OCI-LY7 (cell line): ENCODE measurements at regions not wholly inside any gene's neighbourhood (a gene's known extent, or its start where the extent isn't known, plus 50 kb on each side); places are given as distances from the start of the nearest gene placed in this dataset.

Source experiments
- BruUV-seq: library from RNA; stranded (reverse); fragments of 400-500 nt; replicated peaks from 2 replicates; lab custom pipeline; 2021; lab: Mats Ljungman, UMichigan
- CTCF ChIA-PET: fragments of 300-600 bp; sonication (Branson Sonifier 250); formaldehyde crosslinking; loops from one replicate; lab custom pipeline; 2022; ENCODE audit warnings: antibody characterized with exemption; ENCODE audit not compliant: unreplicated experiment; lab: Charles Lee
- POLR2A ChIA-PET: fragments of 300-600 bp; sonication (Branson Sonifier 250); formaldehyde crosslinking; loops from one replicate; lab custom pipeline; 2022; ENCODE audit warnings: antibody characterized with exemption; lab: Charles Lee
- DNase-seq: peaks from one replicate; pipeline ENCODE4 v3.0.0-alpha.2; 2015; ENCODE audit warnings: low spot score
- H2AFZ ChIP-seq: fragments of 200-600 bp; sonication (generic), shearing (Covaris generic); 2 replicates; pipeline ENCODE4 v1.6.1; 2014; ENCODE audit warnings: mild to moderate bottlenecking, antibody characterized with exemption, low read length, moderate library complexity
- H3K27ac ChIP-seq: fragments of 200-600 bp; sonication (generic); 2 replicates; pipeline ENCODE4 v1.5.1; 2014; ENCODE audit warnings: mixed run types, low read depth, mild to moderate bottlenecking, moderate library complexity, low read length, inconsistent platforms; ENCODE audit not compliant: poor library complexity, severe bottlenecking
- H3K36me3 ChIP-seq: fragments of 200-600 bp; sonication (generic); 2 replicates; pipeline ENCODE4 v1.6.1; 2014; ENCODE audit warnings: mild to moderate bottlenecking, antibody characterized with exemption, low read length, moderate library complexity, mixed read lengths; ENCODE audit not compliant: insufficient read depth
- H3K4me1 ChIP-seq: fragments of 200-600 bp; sonication (generic); 2 replicates; pipeline ENCODE4 v1.5.1; 2014; ENCODE audit warnings: mild to moderate bottlenecking, low read length; ENCODE audit not compliant: insufficient read depth, poor library complexity, severe bottlenecking
- H3K4me2 ChIP-seq: fragments of 200-600 bp; sonication (generic); 2 replicates; pipeline ENCODE4 v1.6.1; 2014; ENCODE audit warnings: mild to moderate bottlenecking, low read length
- H3K4me3 ChIP-seq: fragments of 200-600 bp; sonication (generic); 2 replicates; pipeline ENCODE4 v1.5.1; 2014; ENCODE audit warnings: mild to moderate bottlenecking, low read depth, low read length; ENCODE audit not compliant: poor library complexity, severe bottlenecking
- H3K79me2 ChIP-seq: fragments of 200-600 bp; sonication (generic); 2 replicates; pipeline ENCODE4 v1.6.1; 2016; ENCODE audit warnings: low read depth, mild to moderate bottlenecking, low read length, moderate library complexity, mixed read lengths; ENCODE audit not compliant: insufficient read depth
- H3K9me2 ChIP-seq: fragments of 200-600 bp; sonication (generic); 2 replicates; pipeline ENCODE4 v1.6.1; 2016; ENCODE audit warnings: mild to moderate bottlenecking, low read length, mixed read lengths; ENCODE audit not compliant: insufficient read depth
- H3K9me3 ChIP-seq: fragments of 200-600 bp; sonication (generic); 2 replicates; pipeline ENCODE4 v1.6.1; 2014; ENCODE audit warnings: mild to moderate bottlenecking, mixed run types, low read length, mixed read lengths
- H4K20me1 ChIP-seq: fragments of 200-600 bp; sonication (generic); 2 replicates; pipeline ENCODE4 v1.6.1; 2014; ENCODE audit warnings: mild to moderate bottlenecking, antibody characterized with exemption, low read length, moderate library complexity, mixed read lengths; ENCODE audit not compliant: insufficient read depth
- EZH2phosphoT487 ChIP-seq: fragments of 200-600 bp; sonication (generic); IDR thresholded peaks from 2 replicates; pipeline ENCODE4 v1.6.1; 2018; ENCODE audit warnings: low read depth, borderline replicate concordance, mild to moderate bottlenecking, mixed run types, antibody characterized with exemption, low read length, moderate library complexity, mixed read lengths
- intact Hi-C: fragments of 100-400 bp; cut with micrococcal nuclease; formaldehyde crosslinking; loops from one replicate; pipeline ENCODE4 v1.10.0; 2022; ENCODE audit not compliant: unreplicated experiment
- TF ChIP-seq, protein P1 (sequence below): fragments of 200-600 bp; sonication (generic); conservative IDR thresholded peaks from 2 replicates; pipeline ENCODE4 v1.5.1; 2014; ENCODE audit warnings: mild to moderate bottlenecking, antibody characterized with exemption, low read length, moderate library complexity, mixed read lengths

DNA sequence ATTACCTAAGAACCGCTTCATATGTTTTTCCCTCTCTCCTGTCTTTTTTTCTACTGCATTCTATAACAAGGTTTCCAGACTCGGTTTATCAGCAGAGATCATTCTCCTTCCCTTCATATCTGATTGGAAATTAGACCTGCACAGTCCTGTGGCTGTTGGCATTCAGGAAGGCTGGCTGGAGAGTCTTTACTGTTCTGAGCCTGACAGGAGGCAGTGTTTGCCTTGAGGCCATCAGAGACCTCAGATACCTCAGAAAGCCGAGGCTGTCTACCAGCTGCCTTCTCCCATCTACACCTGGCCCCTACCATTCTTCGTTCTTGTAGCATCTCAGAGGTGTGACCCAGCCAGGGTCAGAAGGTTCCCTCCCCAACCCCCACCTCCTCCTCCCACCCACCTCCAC is 182.0 kb downstream of the CAND1 start:
- Histone ChIP-seq H3K4me2 (no peak overlapping the region), H3K4me3 (no peak overlapping the region), H3K9me2 (no peaks in the 10 kb centered on the region), H3K79me2 (no peaks in the 10 kb centered on the region), H2AFZ (no peak overlapping the region), H3K9me3 (peaks cover 5% of the 10 kb centered on the region; the same call in 1 of the 2 replicates), H3K4me1 (peaks cover 24% of the 10 kb centered on the region), H3K36me3 (no peaks in the 10 kb centered on the region), H3K27ac (no peak overlapping the region), H4K20me1 (no peaks in the 10 kb centered on the region)
- no peak for DNase-seq
- intact Hi-C loops, result loop anchor here (5.0 kb wide), 2 partner anchors 196 to 306 kb away; partner anchors contain the start of gene DYRK2
- ChIA-PET POLR2A (interaction anchor here (0.6 kb wide), 1 partner anchor 178 kb away, joined by 3 read pairs; no protein-coding TSS in a partner anchor), CTCF (interaction anchor here (0.5 kb wide), 1 partner anchor 349 kb away, joined by 6 read pairs; no protein-coding TSS in a partner anchor)
- no peak for TF ChIP-seq EZH2phosphoT487
- TF ChIP-seq, protein P1, sequence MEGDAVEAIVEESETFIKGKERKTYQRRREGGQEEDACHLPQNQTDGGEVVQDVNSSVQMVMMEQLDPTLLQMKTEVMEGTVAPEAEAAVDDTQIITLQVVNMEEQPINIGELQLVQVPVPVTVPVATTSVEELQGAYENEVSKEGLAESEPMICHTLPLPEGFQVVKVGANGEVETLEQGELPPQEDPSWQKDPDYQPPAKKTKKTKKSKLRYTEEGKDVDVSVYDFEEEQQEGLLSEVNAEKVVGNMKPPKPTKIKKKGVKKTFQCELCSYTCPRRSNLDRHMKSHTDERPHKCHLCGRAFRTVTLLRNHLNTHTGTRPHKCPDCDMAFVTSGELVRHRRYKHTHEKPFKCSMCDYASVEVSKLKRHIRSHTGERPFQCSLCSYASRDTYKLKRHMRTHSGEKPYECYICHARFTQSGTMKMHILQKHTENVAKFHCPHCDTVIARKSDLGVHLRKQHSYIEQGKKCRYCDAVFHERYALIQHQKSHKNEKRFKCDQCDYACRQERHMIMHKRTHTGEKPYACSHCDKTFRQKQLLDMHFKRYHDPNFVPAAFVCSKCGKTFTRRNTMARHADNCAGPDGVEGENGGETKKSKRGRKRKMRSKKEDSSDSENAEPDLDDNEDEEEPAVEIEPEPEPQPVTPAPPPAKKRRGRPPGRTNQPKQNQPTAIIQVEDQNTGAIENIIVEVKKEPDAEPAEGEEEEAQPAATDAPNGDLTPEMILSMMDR, result no peak
- no TSS peak for BruUV-seq

DNA sequence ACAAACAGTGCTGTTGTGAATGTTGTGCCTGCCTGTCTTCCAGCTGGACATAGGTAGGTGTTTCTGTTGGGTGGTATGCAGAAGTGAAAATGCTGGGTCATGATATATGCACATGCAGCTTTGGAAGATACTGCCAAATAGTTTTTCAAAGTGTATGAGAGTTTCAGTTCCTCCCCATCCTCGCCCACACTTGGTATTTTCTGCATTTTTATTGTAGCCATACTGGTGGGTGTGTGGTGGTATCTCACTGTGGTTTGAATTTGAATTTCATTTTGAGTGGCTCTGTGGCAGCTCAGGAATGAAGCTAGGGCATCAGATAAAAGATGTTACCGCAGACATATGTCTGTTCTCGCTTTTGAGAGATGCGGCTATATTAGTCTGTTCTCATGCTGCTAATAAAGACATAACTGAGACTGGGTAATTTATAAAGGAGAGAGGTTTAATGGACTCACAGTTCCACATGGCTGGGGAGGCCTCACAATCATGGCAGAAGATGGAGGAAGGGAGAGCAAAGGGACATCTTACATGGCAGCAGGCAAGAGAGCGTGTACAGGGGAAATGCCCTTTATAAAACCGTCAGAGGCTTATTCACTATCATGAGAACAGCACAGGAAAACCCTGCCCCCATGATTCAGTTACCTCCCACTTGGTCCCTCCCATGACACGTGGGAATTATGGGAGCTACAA is 183.1 kb downstream of the CAND1 start:
- H3K36me3 ChIP-seq, result no peaks in the 10 kb centered on the region
- peak overlapping the region; percentile 14 for H3K27ac ChIP-seq
- H3K4me1 ChIP-seq, result peaks cover 24% of the 10 kb centered on the region
- H4K20me1 ChIP-seq, result no peaks in the 10 kb centered on the region
- no peaks in the 10 kb centered on the region for H3K79me2 ChIP-seq
- no TSS peak for BruUV-seq
- no peak for TF ChIP-seq EZH2phosphoT487
- TF ChIP-seq, protein P1, result no peak
- no peak overlapping the region for H2AFZ ChIP-seq
- ChIA-PET CTCF (interaction anchor here (0.8 kb wide), 1 partner anchor 23 kb away, joined by 3 read pairs; no protein-coding TSS in a partner anchor), POLR2A (interaction anchor here (0.6 kb wide), 2 partner anchors 727 to 827 kb away, joined by 3 read pairs; no protein-coding TSS in a partner anchor)
- intact Hi-C loops, result loop anchor here (5.0 kb wide), 2 partner anchors 195 to 305 kb away; partner anchors contain the start of gene DYRK2
- peak; percentile 79 for DNase-seq
- H3K4me3 ChIP-seq, result no peak overlapping the region
- no peaks in the 10 kb centered on the region for H3K9me2 ChIP-seq
- H3K4me2 ChIP-seq, result no peak overlapping the region
- peaks cover 5% of the 10 kb centered on the region; the same call in 1 of the 2 replicates for H3K9me3 ChIP-seq
